Prostate gland (tissue), 2 donors: ENCODE measurements at regions not wholly inside any gene's neighbourhood (a gene's known extent, or its start where the extent isn't known, plus 50 kb on each side); places are given as distances from the start of the nearest gene placed in this dataset.

ENCODE experiments used
- CTCF ChIP-seq, 4 experiments: fragments of 200-600 bp in 2 of 4; fragments of 450-650 bp in 2 of 4; sonication (generic) in 2 of 4; IDR thresholded peaks; 1 replicate in 3 of 4; 2 replicates in 1 of 4; pipeline ENCODE4 v1.5.1; 2016 to 2019; ENCODE audit warnings: antibody characterized with exemption in 4 of 4, mild to moderate bottlenecking in 2 of 4, moderate library complexity in 2 of 4
- POLR2A ChIP-seq: fragments of 450-650 bp; IDR thresholded peaks from one replicate; pipeline ENCODE4 v1.6.1; 2016; ENCODE audit warnings: antibody characterized with exemption, mild to moderate bottlenecking
- POLR2AphosphoS5 ChIP-seq: sonication (generic); formaldehyde crosslinking; IDR thresholded peaks from one replicate; pipeline ENCODE4 v1.6.1; 2017; ENCODE audit warnings: antibody characterized with exemption

GRCh38 chr7:91759205-91759863 lies 121.2 kb downstream of the MTERF1 start:
- TF ChIP-seq CTCF (IDR thresholded peaks at IDR 0.05) (no peak), POLR2A (no peak), POLR2AphosphoS5 (peak; percentile 41)
